H9 (cell line): ENCODE measurements at regions not wholly inside any gene's neighbourhood (a gene's known extent, or its start where the extent isn't known, plus 50 kb on each side); places are given as distances from the start of the nearest gene placed in this dataset.

Source experiments
- DNase-seq: peaks from one replicate; pipeline ENCODE4 v3.0.0-alpha.2; 2017
- H2AFZ ChIP-seq: one replicate; pipeline ENCODE4 v1.6.1; 2013; ENCODE audit warnings: mild to moderate bottlenecking, low read length, control low read depth, moderate library complexity
- H2AK5ac ChIP-seq: 2 replicates; pipeline ENCODE4 v1.6.1; 2013; ENCODE audit warnings: low read length, control low read depth, mixed read lengths; ENCODE audit not compliant: insufficient read length
- H2BK120ac ChIP-seq: one replicate; pipeline ENCODE4 v1.6.1; 2013; ENCODE audit warnings: low read depth, mild to moderate bottlenecking, low read length, control low read depth, inconsistent platforms; ENCODE audit not compliant: poor library complexity, severe bottlenecking
- H2BK12ac ChIP-seq: 2 replicates; pipeline ENCODE4 v1.6.1; 2013; ENCODE audit warnings: low read length, control low read depth, mixed read lengths, low read depth; ENCODE audit not compliant: insufficient read length
- H2BK15ac ChIP-seq: 2 replicates; pipeline ENCODE4 v1.6.1; 2013; ENCODE audit warnings: low read depth, low read length, control low read depth
- H2BK20ac ChIP-seq: one replicate; pipeline ENCODE4 v1.6.1; 2013; ENCODE audit warnings: low read depth, mild to moderate bottlenecking, low read length, control low read depth, inconsistent platforms; ENCODE audit not compliant: poor library complexity, severe bottlenecking
- H2BK5ac ChIP-seq: 2 replicates; pipeline ENCODE4 v1.6.1; 2013; ENCODE audit warnings: low read length, control low read depth, mixed read lengths; ENCODE audit not compliant: insufficient read length
- H3K14ac ChIP-seq: 2 replicates; pipeline ENCODE4 v1.6.1; 2013; ENCODE audit warnings: low read length, control low read depth; ENCODE audit not compliant: insufficient read depth
- H3K18ac ChIP-seq: 2 replicates; pipeline ENCODE4 v1.6.1; 2013; ENCODE audit warnings: low read depth, mild to moderate bottlenecking, mixed read lengths, low read length, control low read depth; ENCODE audit not compliant: insufficient read length
- H3K23ac ChIP-seq: 2 replicates; pipeline ENCODE4 v1.6.1; 2013; ENCODE audit warnings: low read length, control low read depth, mixed read lengths, low read depth; ENCODE audit not compliant: insufficient read length
- H3K23me2 ChIP-seq: 2 replicates; pipeline ENCODE4 v1.6.1; 2013; ENCODE audit warnings: low read depth, mild to moderate bottlenecking, mixed read lengths, low read length, control low read depth; ENCODE audit not compliant: insufficient read length, poor library complexity, severe bottlenecking
- H3K27ac ChIP-seq: 2 replicates; pipeline ENCODE4 v1.5.1; 2013; ENCODE audit warnings: low read length, control low read depth, mixed read lengths, low read depth; ENCODE audit not compliant: insufficient read length
- H3K27me3 ChIP-seq: 2 replicates; pipeline ENCODE4 v1.6.1; 2013; ENCODE audit warnings: low read length, control low read depth, inconsistent platforms; ENCODE audit not compliant: insufficient read depth
- H3K4ac ChIP-seq: 2 replicates; pipeline ENCODE4 v1.6.1; 2013; ENCODE audit warnings: low read depth, mild to moderate bottlenecking, control low read depth, inconsistent platforms, low read length, moderate library complexity
- H3K4me1 ChIP-seq: 2 replicates; pipeline ENCODE4 v1.6.1; 2013; ENCODE audit warnings: low read length, control low read depth, inconsistent platforms; ENCODE audit not compliant: insufficient read depth
- H3K4me2 ChIP-seq: 2 replicates; pipeline ENCODE4 v1.6.1; 2013; ENCODE audit warnings: low read length, control low read depth, mixed read lengths; ENCODE audit not compliant: insufficient read length, insufficient read depth
- H3K56ac ChIP-seq: 2 replicates; pipeline ENCODE4 v1.6.1; 2013; ENCODE audit warnings: low read depth, mild to moderate bottlenecking, mixed read lengths, low read length, control low read depth; ENCODE audit not compliant: insufficient read length
- H3K79me1 ChIP-seq: 2 replicates; pipeline ENCODE4 v1.6.1; 2013; ENCODE audit warnings: low read depth, mild to moderate bottlenecking, moderate library complexity, low read length, control low read depth, inconsistent platforms; ENCODE audit not compliant: insufficient read depth, poor library complexity, severe bottlenecking
- H3K79me2 ChIP-seq: 2 replicates; pipeline ENCODE4 v1.6.1; 2013; ENCODE audit warnings: low read length, control low read depth, inconsistent platforms; ENCODE audit not compliant: insufficient read depth
- H3K9ac ChIP-seq: 2 replicates; pipeline ENCODE4 v1.6.1; 2013; ENCODE audit warnings: low read length, control low read depth, mixed read lengths; ENCODE audit not compliant: insufficient read length; ENCODE audit errors: extremely low read depth
- H3K9me3 ChIP-seq: one replicate; pipeline ENCODE4 v1.6.1; 2013; ENCODE audit warnings: low read depth, low read length, inconsistent platforms; ENCODE audit not compliant: control insufficient read depth
- H3T11ph ChIP-seq: one replicate; pipeline ENCODE4 v1.6.1; 2013; ENCODE audit warnings: mild to moderate bottlenecking, low read length, control low read depth, inconsistent platforms
- H4K20me1 ChIP-seq: one replicate; pipeline ENCODE4 v1.6.1; 2013; ENCODE audit not compliant: control insufficient read depth, insufficient read length, insufficient read depth
- H4K5ac ChIP-seq: 2 replicates; pipeline ENCODE4 v1.6.1; 2013; ENCODE audit warnings: low read depth, mild to moderate bottlenecking, mixed read lengths, low read length, control low read depth; ENCODE audit not compliant: insufficient read length
- H4K8ac ChIP-seq: replicated peaks from 2 replicates; pipeline ENCODE4 v1.6.1; 2013; ENCODE audit warnings: low read length, control low read depth, mixed read lengths, low read depth; ENCODE audit not compliant: insufficient read length
- H4K91ac ChIP-seq: 2 replicates; pipeline ENCODE4 v1.6.1; 2013; ENCODE audit warnings: low read depth, mild to moderate bottlenecking, moderate library complexity, mixed read lengths, low read length, control low read depth; ENCODE audit not compliant: insufficient read length
- H3K27ac Mint-ChIP-seq, 3 experiments: 2 replicates in 2 of 3; 3 replicates in 1 of 3; pipeline ENCODE4 v1.8.0; 2020 to 2021; ENCODE audit warnings: mixed read lengths in 3 of 3, mild to moderate bottlenecking in 1 of 3, moderate library complexity in 1 of 3
- H3K27me3 Mint-ChIP-seq: 2 replicates; pipeline ENCODE4 v1.8.0; 2021; ENCODE audit warnings: low read depth, mild to moderate bottlenecking, moderate library complexity, mixed read lengths
- H3K36me3 Mint-ChIP-seq, 3 experiments: 2 replicates in 2 of 3; 3 replicates in 1 of 3; pipeline ENCODE4 v1.8.0; 2020 to 2021; ENCODE audit warnings: low read depth in 3 of 3, mixed read lengths in 3 of 3; ENCODE audit not compliant: insufficient read depth in 1 of 3
- H3K4me1 Mint-ChIP-seq, 2 experiments: 2 replicates each; pipeline ENCODE4 v1.8.0; 2020; ENCODE audit warnings: mixed read lengths in 2 of 2
- H3K4me3 Mint-ChIP-seq, 2 experiments: 2 replicates in 1 of 2; 3 replicates in 1 of 2; pipeline ENCODE4 v1.8.0; 2020 to 2021; ENCODE audit warnings: mild to moderate bottlenecking in 2 of 2, mixed read lengths in 2 of 2, moderate library complexity in 1 of 2
- H3K9me3 Mint-ChIP-seq, 2 experiments: 2 replicates in 1 of 2; 3 replicates in 1 of 2; pipeline ENCODE4 v1.8.0; 2020; ENCODE audit warnings: mild to moderate bottlenecking in 2 of 2, mixed read lengths in 2 of 2, moderate library complexity in 1 of 2
- CTCF ChIP-seq: fragments of 200-600 bp; sonication (generic); conservative IDR thresholded peaks from 3 replicates; pipeline ENCODE4 v1.8.0; 2021; ENCODE audit warnings: antibody characterized with exemption, mild to moderate bottlenecking
- WGBS: extraction: QIAGEN DNeasy Blood & Tissue Kit; methylation state at CpG from one replicate; pipeline ENCODE4 v1.1.7; 2013; ENCODE audit warnings: missing lambda C conversion rate, low lambda C conversion rate, mixed read lengths; ENCODE audit not compliant: insufficient read length; ENCODE audit errors: extremely low coverage; 5-methylcytosine and 5-hydroxymethylcytosine counted together

GRCh38 chr9:79220666-79221065 is 351.1 kb upstream of the TLE4 start:
- Histone ChIP-seq H3T11ph (no peak overlapping the region), H2BK12ac (no peak overlapping the region), H3K9ac (no peak overlapping the region)

More at GRCh38 chr9:79220666-79221065, 351.1 kb upstream of the TLE4 start:
- Histone ChIP-seq H4K8ac (no peak overlapping the region), H3K79me1 (no peaks in the 10 kb centered on the region), H4K20me1 (no peaks in the 10 kb centered on the region), H3K18ac (no peak overlapping the region), H2BK15ac (no peak overlapping the region), H2BK20ac (no peak overlapping the region), H3K23ac (no peak overlapping the region), H4K91ac (no peak overlapping the region), H3K27ac (no peak overlapping the region), H3K27me3 (no peaks in the 10 kb centered on the region), H2BK120ac (no peak overlapping the region), H4K5ac (no peak overlapping the region), H3K79me2 (no peaks in the 10 kb centered on the region), H3K14ac (no peak overlapping the region), H3K4ac (no peak overlapping the region), H3K4me2 (no peak overlapping the region), H3K9me3 (no peaks in the 10 kb centered on the region), H3K23me2 (no peaks in the 10 kb centered on the region), H3K4me1 (no peaks in the 10 kb centered on the region), H2AFZ (no peak overlapping the region), H2BK5ac (no peak overlapping the region), H3K56ac (no peak overlapping the region), H2AK5ac (no peak overlapping the region)
- no CpG with 5 or more reads among the region's 1 CpG for WGBS
- Mint-ChIP-seq H3K27me3 (no peaks in the 10 kb centered on the region), H3K36me3 (no peaks in the 10 kb centered on the region; a peak in 1 of 7 replicates), H3K4me1 (no peaks in the 10 kb centered on the region), H3K4me3 (no peak overlapping the region), H3K27ac (no peak overlapping the region), H3K9me3 (peaks cover 3 to 6% of the 10 kb centered on the region in 2 experiments; a peak in 4 of 5 replicates)
- no peak for DNase-seq
- TF ChIP-seq CTCF, result no peak
